GM18870 (cell line): ENCODE measurements at regions not wholly inside any gene's neighbourhood (a gene's known extent, or its start where the extent isn't known, plus 50 kb on each side); places are given as distances from the start of the nearest gene placed in this dataset.
A peak's percentile ranks its signal among the peaks of the same experiment; 100 is the strongest.
"Not testable (repeated sequence)": the region's sequence is repeated elsewhere in the genome, so short reads cannot be mapped to it uniquely, and the experiment has no call there.

Experiments used
- ATAC-seq: cut with Tn5 transposase; IDR thresholded peaks from one replicate; pipeline ENCODE4 v1.9.1; 2021; ENCODE audit warnings: moderate library complexity; ENCODE audit not compliant: unreplicated experiment

GRCh38 chr16:29355339-29356059, 51.0 kb downstream of the NPIPB11 start:
- ATAC-seq: not testable (repeated sequence)

GRCh38 chr16:29354449-29354848, 52.1 kb downstream of the NPIPB11 start:
- not testable (repeated sequence) for ATAC-seq

- ATAC-seq: not testable (repeated sequence)
Observed at GRCh38 chr16:29352617-29352999, 53.9 kb downstream of the NPIPB11 start.

GRCh38 chr16:29351970-29352616, 54.4 kb downstream of the NPIPB11 start:
- not testable (repeated sequence) for ATAC-seq

- ATAC-seq: not testable (repeated sequence)
Observed at GRCh38 chr16:29351271-29351969, 55.1 kb downstream of the NPIPB11 start.

GRCh38 chr16:29349966-29350365, 56.5 kb downstream of the NPIPB11 start:
- not testable (repeated sequence) for ATAC-seq

GRCh38 chr16:29348748-29349147, 57.8 kb downstream of the NPIPB11 start:
- not testable (repeated sequence) for ATAC-seq

GRCh38 chr16:29348123-29348690, 58.3 kb downstream of the NPIPB11 start:
- ATAC-seq: not testable (repeated sequence)

- ATAC-seq: not testable (repeated sequence)
Observed at GRCh38 chr16:29346796-29347580, 59.5 kb downstream of the NPIPB11 start.

- ATAC-seq: peak; percentile 30
Observed at GRCh38 chr16:29346203-29346602, 60.3 kb downstream of the NPIPB11 start.

- ATAC-seq: not testable (repeated sequence)
Observed at GRCh38 chr16:29342937-29343336, 63.6 kb downstream of the NPIPB11 start.

GRCh38 chr16:29340779-29341438, 65.6 kb downstream of the NPIPB11 start:
- not testable (repeated sequence) for ATAC-seq

- not testable (repeated sequence) for ATAC-seq
Observed at GRCh38 chr16:29340235-29340634, 66.3 kb downstream of the NPIPB11 start.

GRCh38 chr16:29338821-29339700, 67.5 kb downstream of the NPIPB11 start:
- peak; percentile 70 for ATAC-seq

GRCh38 chr16:29337385-29337901, 69.1 kb downstream of the NPIPB11 start:
- ATAC-seq: not testable (repeated sequence)

- ATAC-seq: not testable (repeated sequence)
Observed at GRCh38 chr16:29335549-29335846, 71.0 kb downstream of the NPIPB11 start.

- not testable (repeated sequence) for ATAC-seq
Observed at GRCh38 chr16:29334776-29335548, 71.5 kb downstream of the NPIPB11 start.

GRCh38 chr16:29333492-29334097, 72.9 kb downstream of the NPIPB11 start:
- not testable (repeated sequence) for ATAC-seq
